ENCODE measurements at regions not wholly inside any gene's neighbourhood (a gene's known extent, or its start where the extent isn't known, plus 50 kb on each side); places are given as distances from the start of the nearest gene placed in this dataset.

DNA sequence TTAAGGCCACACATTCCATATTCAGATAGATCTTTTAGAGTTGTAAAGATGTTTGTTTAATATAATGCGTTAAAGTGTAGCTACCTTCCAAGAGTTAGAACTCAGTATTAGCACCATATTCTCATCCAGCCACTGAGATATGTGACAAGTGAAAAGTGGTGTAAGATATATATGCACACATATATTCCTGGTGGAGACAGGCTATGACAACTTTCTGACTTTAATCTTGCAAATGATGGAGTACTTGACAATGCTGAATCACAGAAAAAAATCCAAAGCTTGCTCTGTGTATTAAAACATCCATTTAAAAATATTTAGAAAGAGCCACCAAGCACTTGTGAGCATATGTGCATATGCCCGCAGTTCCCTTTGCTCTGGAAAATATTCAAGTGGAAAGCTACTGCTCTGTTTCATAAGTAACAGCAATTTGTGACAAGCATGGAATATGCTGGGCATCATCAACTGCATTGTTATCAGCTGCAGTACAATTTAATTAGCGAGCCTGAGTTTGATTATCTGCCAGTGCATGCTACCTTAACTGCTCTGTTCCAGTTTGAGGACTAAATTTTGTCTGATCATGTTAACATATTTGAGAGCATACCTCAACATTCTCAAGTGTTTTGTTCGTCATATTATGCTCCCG, 64.8 kb downstream of the VIP start:
- TF ChIP-seq POLR2A (IDR thresholded peaks at IDR 0.05; ENCODE audit: extremely low read depth, insufficient read length) (no peak), MYC (IDR thresholded peaks at IDR 0.05; ENCODE audit: low read depth, low read length) (no peak)
- TF ChIP-seq, protein P1, sequence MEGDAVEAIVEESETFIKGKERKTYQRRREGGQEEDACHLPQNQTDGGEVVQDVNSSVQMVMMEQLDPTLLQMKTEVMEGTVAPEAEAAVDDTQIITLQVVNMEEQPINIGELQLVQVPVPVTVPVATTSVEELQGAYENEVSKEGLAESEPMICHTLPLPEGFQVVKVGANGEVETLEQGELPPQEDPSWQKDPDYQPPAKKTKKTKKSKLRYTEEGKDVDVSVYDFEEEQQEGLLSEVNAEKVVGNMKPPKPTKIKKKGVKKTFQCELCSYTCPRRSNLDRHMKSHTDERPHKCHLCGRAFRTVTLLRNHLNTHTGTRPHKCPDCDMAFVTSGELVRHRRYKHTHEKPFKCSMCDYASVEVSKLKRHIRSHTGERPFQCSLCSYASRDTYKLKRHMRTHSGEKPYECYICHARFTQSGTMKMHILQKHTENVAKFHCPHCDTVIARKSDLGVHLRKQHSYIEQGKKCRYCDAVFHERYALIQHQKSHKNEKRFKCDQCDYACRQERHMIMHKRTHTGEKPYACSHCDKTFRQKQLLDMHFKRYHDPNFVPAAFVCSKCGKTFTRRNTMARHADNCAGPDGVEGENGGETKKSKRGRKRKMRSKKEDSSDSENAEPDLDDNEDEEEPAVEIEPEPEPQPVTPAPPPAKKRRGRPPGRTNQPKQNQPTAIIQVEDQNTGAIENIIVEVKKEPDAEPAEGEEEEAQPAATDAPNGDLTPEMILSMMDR (IDR thresholded peaks at IDR 0.05; ENCODE audit: low read depth, low read length), result no peak
- TF ChIP-seq, protein P2, sequence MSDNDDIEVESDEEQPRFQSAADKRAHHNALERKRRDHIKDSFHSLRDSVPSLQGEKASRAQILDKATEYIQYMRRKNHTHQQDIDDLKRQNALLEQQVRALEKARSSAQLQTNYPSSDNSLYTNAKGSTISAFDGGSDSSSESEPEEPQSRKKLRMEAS (IDR thresholded peaks at IDR 0.05; ENCODE audit: low read depth, low read length), result no peak
